HG03520 (cell line): ENCODE measurements at regions not wholly inside any gene's neighbourhood (a gene's known extent, or its start where the extent isn't known, plus 50 kb on each side); places are given as distances from the start of the nearest gene placed in this dataset.
"Not testable (repeated sequence)": the region's sequence is repeated elsewhere in the genome, so short reads cannot be mapped to it uniquely, and the experiment has no call there.

Experiments
- ATAC-seq: cut with Tn5 transposase; IDR thresholded peaks from one replicate; pipeline ENCODE4 v1.9.1; 2021; ENCODE audit warnings: mild to moderate bottlenecking, moderate library complexity; ENCODE audit not compliant: unreplicated experiment

DNA sequence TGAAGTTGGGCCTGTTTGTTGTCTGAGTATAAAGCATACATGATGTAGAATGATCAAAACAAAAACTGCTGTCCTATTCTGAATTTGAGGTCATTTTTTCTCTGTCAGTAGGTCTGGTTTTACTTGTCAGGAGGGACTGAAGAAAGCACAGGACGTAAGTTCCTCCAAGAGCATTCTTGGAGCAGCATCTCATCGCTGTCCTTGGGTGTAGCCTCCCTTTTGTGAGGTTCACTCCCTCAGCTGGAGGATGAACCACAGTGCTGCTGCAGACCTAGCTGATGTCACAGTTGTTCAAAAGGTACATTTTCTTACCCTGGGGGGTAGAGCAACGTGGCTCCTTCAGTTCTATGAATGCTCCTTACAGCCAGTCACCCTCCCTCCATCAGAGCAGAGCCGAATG is 490.0 kb upstream of the TBL1XR1 start:
- ATAC-seq: no peak

DNA sequence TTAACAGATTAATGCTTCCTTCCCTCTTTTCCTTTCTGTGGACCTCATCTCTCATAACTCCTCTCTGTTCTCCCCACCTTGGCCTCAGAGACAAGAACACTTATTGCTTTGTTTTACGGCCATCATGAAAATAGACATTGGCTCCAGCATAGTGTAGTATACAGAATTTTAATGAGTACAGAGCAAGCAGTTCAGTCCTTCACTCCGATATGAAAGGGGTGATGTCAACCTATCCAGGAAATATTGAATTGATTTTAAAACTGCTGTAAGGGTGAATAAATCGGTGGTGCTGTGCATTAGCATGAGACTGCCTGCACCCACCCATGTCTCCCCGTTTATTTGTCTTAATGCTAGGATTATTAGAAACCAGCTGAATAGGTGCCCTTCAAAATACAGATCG is 490.9 kb upstream of the TBL1XR1 start:
- ATAC-seq: no peak

DNA sequence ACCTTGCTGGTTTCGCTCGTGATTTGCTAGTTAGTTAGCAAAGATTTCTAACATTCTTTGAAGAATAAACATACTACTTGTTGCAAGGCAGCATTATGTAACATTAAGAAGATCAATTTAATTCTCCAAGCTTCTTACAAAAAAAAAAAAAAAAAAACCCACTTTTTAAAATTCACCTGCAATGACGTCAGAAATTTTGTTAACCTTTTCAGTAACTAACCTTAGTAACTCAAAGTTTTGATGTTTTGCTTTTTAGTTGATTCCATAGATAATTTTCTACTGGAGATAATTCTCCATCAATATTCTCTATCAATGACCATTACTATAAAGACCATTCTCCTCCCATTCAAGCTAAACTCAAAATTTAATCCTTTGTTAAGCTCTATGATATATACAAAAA is 491.8 kb upstream of the TBL1XR1 start:
- no peak for ATAC-seq

DNA sequence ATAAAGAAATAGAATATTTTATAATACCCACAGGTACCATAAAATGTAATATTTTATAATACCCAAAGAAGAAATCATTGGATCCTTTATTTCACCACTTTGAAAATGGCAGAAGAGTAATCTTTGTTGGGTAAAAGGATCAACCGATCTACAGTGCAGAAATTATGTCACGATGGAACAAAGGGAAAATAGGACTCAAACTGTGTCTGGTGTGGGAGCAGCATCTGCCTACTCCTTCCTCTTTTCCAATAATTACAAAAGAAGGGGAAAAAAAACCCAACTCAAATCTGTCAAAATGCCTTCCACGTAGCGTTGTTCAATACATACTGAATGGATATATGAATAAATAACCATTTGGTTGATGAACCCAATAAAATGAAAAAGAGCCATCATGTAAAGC is 492.6 kb upstream of the TBL1XR1 start:
- ATAC-seq: no peak

DNA sequence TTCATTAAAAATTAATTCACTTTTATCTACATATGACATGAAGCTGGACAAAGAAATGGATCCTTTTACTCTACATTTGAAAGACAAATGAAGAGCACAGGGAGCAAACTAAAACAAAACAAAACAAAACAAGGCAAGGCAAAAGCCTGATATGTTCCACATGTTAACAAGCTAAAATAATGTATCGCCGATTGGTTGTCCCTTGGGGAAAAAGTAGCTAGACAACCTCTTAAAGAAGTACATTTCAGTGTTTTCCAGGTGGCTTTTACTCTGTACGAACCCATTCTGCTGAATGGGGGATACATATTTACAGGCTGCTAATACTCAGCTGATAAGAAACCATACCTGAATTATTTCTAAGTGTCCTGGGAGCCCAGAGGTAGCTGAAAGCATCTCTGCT is 493.0 kb upstream of the TBL1XR1 start:
- no peak for ATAC-seq

DNA sequence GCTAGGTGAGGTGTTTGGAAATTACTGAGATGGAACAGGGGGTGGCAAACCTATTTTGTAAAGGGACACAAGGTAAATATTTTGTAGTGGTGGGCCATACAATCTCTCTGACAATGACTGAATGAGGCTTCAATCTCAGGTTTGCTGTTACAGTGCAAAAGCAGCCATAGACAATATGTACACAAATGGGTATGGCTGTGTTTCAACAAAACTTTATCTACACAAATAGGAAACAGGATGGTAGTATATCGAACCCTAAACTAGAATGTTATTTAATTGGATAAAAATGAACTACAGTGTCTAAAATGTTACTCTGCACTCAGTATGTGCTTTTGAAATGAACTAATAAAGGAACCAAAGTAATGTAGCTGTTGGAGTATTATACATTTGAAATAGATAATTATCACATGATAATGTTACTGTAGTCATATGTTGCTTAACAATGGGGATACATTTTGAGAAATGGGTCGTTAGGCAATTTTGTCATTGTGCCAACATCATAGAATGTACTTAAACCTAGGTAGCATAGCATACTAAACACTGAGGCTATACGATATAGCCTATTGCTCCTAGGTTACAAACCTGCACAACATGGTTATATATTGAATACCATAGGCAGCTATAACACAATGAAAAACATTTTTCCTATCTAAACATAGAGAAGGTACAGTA is 495.2 kb upstream of the TBL1XR1 start:
- ATAC-seq: no peak

DNA sequence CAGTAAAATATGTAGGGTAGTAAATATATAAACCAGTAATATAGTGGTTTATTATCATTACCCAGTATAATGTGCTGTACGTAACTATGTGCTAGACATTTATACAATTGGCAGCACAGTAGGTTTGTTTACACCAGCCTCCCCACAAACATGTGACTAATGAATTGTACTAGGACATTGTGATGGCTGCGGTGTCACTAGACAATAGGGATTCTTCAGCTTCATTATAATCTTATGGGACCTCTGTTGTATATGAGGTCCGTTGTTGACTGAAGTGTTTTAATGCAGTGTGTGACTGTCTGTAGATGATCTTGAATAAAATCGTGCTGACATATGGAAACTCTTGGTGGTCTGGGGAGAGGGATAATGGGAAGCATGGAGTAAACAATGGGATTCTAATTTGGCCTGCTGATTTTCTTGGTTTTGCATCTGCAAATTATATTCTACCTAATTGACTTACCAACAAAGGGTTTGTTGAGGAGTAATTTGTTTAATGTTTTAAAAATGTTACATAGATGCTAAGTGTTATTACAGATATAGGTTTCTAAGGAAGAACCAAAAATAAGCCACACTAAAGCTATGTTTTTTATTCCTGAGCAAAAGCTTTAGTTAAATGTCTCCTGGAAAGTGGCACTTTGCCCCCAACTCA is 496.5 kb upstream of the TBL1XR1 start:
- no peak for ATAC-seq

DNA sequence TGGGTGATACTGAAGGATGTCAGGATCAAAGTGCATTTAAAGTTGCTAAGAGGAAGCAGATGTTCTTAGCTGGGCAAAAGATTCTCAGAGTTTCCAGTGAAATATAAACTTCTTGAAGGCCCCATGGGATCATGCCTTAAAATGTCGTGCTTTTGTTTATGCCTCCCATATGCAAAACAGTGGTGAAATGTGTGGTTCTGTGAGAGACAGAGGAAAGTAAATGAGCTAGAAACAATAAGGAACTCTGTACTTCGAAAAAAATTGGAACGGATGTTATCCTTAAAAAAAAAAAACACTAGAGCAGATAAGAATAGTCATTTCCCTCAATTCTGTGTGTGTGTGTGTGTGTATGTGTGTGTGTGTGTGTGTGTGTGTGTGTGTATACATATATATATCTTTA is 497.0 kb upstream of the TBL1XR1 start:
- ATAC-seq: no peak

DNA sequence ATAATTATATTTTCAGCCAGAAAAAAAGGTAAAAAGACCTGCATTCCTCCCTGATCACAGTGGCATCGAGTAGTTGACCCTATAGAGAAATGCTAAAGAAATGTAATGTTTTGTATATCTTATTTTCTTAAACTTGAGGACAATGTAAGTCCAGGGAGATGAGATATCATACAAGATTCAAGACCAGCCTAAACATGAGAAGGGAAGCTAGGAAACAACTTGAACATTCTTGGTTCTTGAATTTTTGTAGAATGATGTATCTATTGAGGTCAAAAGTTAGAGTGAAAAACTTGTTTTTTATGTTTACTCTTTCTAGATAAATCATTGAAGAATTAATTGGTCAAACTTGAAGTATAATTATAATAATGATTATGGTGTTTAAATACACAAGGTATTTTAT is 497.7 kb upstream of the TBL1XR1 start:
- no peak for ATAC-seq

DNA sequence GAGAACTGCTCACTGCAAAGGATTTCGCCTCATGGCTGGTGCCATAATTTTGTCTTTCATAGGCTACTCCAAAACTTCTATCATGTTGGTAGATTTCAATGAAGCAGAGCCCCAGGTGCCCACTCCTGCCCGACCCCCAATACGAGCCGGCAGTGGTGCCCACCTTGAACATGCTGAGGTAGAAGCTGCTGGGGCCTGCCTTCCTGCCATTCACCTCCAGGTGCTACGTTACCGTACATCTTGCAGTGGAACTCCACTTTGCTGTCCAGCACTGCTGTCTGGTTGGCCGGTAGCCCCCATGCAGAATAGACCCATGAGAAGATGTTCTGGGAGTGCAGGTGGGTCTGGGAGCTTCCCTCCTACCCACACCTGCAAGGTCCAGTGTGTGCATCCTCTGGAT is 502.8 kb upstream of the TBL1XR1 start:
- no peak for ATAC-seq

DNA sequence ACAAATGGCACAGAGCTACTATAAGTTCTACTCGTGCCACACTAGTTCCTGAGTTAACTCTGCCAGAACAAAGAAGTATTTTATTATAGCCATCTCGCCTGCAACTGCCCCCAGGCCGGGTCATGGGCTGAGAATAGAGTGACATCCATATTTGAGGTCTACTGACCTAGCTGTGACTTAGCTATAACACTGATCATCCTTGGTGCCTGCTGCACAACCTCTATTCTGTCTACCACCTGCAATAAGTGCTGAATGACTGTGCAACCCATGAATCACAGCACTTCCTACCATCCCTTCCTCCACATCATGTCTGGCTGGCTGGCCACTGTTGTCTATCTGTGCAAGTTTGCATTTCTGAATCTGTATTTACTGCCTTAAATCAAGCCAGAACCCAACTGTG is 506.5 kb upstream of the TBL1XR1 start:
- ATAC-seq: no peak

DNA sequence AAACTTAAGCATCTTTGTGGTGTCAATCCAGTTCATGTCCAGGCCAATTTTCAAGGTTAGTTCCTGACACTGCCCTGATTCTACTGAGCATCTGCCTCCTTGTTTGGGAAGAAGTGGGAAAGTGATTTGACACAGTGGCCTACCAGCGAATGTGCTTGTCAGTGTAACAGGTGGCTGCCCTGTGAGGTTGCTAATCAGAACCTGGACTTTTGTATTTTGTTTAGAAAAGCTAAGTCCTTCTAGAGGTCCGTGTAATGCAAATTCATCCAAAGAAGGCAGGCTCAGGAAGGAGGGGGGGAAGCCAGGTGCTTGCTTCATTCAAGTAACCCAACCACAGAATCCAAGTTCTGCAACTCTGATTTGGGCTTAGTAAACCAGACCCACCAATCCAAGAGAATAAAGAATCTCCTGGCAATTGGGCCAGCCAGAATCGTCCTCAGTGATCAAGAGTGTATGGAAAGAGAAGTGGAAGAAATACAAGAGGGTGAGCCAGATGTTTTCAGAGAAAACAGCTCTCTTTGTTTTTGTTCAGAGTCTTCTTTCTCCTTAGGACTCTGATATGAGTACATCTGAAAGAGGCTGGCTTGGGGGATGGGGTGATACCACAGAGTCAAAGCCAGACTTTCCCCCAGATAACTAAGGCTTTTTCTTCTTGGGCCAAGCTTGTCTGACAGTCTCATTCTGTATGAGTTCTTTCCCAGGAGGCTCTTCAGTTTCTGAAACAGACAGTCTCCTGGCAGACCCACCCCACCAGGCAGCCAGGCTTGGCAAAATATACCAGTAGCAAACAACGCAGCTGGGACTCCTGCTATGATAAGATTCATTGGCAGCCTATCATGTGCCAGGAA is 508.9 kb upstream of the TBL1XR1 start:
- no peak for ATAC-seq

DNA sequence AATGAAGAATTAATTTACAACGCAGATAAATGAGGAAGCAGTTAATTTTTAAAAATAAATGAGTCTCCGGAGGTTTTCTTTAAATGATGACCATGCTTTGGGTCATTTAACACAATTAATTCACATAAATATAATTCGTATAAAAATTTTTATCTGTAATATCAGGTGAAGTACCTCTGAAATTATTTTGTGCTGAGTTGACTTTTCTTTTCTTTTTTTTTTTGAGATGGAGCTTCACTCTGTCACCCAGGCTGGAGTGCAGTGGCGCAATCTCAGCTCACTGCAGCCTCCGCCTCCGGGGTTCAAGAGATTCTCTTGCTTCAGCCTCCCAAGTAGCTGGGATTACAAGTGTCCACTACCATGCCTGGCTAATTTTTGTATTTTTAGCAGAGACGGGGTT is 512.2 kb upstream of the TBL1XR1 start:
- not testable (repeated sequence) for ATAC-seq

DNA sequence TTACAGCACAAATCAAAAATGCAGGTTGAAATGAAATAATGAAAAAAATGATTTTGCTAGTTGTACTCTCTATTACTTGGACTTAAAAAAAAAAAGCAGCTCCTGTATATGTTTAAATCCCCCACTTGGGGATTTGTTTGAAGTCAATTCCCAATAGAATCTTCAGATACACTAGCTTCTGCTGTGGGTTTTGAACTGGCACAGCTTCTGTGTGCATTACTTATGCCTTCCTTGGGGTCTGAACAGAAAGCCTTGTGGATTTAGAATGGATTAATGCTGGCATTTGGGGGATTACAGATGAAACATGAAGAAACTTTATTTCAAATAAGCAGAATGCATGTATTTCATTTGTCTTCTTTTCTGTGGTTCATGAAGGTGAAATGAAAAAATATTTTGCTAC is 513.2 kb upstream of the TBL1XR1 start:
- no peak for ATAC-seq

DNA sequence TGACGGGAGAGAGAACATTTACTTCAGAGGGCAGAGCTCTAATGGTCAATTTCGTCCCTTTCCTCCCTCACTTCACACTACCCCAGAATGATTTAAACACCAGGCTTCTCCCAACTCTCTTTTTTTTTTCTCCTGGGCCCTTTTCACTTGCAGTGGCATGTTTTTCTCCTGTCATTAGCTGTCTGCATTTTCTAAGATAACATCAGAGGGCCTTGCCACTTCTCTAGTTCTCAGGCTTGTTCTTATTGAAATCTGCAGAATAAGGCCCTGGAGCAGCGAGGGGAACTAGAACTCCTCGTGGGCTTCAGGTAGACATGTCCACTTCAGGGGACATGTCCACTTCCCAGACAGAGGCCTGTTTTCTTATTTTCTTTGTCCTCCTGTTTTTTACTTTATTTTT is 514.4 kb upstream of the TBL1XR1 start:
- no peak for ATAC-seq

DNA sequence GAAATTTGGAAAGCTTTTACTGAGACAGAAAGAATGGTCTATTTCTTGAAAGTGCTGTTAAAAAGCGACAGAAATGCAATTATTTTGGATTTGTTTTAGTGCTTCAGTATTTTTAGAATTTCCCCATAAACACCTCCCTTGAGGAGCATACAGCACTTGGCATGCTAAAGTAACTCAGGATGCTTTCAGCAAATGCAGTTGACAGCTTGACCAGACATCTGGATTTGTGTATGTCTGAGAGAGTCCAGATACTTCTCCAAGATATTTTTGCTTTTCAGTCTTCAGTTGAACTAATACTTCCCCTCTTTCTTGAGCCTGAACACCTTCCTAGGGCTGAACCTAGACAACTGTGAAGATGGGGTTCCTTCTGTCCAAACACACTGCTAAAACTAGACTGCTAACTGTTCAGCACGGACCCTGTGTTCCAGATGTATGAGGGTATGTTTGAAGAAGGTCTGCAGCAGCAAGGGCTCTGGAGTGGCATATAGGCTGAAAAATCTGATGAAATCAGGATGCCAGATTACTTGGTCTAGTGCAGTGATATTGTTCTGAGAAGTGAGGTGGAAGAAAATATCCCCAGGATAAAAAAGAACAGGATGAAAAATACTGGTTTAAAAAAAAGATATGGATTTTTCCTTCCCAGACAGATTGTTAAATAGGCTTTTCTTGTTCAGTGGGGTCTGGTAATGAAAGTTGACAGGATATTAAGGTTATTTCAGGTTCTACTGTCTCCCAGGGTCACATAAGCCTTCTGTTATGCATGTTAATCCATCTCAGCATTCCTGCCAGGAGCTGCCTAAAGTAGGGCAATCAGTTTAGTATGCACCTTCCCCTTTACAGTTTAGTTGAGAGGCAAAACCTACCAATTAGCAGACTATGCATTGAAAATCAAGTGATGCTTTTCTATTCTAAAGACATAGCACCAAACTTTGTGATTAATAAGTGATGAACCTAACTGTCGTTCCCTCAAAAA is 516.9 kb upstream of the TBL1XR1 start:
- ATAC-seq: no peak

DNA sequence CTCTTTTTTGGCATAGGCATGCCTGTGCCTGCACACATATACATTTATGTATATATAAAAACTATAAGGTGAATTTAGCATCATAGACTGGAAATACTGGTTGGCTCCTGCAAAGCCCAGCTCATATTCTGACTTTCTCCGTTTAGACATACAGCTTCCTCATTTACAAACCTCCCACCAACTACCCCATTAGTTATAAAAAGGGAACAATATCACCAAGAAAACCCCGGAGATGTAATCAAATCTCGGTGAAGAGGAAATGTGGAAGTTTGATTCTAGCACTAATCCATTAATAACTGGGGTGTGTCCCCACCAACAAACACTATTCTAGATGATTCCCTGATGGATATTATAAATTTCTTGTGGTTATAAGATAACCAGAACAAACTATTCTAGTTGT is 517.7 kb upstream of the TBL1XR1 start:
- ATAC-seq: no peak

DNA sequence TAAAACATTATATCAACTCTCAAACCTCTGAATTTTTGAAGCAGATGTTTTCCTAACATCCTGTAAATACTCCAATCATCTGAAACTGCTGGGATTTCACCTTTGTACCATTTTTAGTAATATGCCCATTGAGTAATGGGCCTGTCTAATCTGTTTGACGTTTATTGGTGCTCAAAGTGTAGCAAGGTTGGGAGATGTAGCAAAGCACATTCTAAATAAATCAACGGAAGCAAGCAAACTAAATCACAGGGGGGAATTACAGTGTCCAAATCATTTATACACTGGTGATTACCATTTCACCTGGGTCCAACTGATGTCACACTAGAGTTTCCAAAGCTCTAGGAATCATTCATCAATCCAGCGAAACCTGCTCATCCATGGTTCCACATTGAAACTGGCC is 518.7 kb upstream of the TBL1XR1 start:
- no peak for ATAC-seq

DNA sequence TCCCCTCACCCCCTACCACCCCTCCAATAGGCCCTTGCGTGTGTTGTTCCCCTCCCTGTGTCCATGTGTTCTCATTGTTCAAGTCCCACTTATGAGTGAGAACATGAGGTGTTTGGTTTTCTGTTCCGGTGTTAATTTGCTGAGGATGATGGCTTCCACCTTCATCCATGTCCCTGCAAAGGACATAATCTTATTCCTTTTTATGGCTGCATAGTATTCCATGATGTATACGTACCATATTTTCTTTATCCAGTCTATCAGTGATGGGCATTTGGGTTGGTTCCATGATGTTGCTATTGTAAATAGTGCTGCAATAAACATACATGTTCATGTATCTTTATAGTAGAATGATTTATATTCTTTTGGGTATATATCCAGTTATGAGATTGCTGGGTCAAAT is 523.6 kb upstream of the TBL1XR1 start:
- not testable (repeated sequence) for ATAC-seq

DNA sequence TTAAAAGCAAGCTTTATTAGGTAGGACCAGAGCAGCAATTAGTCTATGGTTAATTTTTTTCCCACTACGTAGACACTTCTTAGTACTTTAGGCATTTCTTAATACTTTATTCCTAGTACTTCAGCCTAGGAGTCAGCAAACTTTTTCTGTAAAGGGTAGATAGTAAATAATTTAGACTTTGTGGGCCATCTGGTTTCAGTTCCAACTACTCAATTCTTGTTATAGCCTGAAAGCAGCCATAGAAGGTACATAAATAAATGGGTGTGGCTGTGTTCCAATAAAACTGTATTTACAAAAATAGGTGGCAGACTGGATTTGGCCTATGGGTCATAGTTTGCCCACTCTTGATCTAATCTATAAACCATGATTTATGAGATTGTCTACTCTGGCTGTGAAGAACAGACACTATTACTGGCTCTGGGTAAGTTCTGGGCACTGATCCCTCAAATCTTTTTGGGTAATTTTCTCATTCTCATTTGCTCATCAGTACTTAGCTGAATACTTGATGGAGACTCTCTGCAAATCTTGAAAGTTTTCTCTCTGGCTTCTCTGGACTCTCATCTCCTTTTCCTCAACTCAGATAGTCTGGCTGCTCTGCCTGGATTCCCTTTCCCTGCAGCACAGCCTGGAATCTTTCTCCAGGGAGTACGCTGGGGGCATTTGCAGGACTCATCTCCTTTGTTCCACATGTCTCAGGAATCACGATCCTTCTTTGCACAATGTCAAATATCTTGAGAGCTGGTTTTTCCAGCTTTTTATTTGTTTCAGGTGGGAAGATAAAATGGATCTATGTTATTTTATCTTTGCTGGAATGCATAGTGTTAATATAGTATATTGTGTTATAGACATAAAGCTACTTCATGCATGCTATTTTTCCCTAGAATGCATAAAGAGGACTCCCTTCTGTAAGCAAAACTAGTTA is 524.8 kb upstream of the TBL1XR1 start:
- no peak for ATAC-seq
